ENCODE measurements at regions not wholly inside any gene's neighbourhood (a gene's known extent, or its start where the extent isn't known, plus 50 kb on each side); places are given as distances from the start of the nearest gene placed in this dataset.

GRCh38 chrX:3218442-3218841, 128.0 kb downstream of the MXRA5 start:
- H3K4me3 ChIP-seq (replicated peaks; ENCODE audit: low read depth, low read length) = no peak overlapping the region
- TF ChIP-seq CTCF (IDR thresholded peaks at IDR 0.05; ENCODE audit: low read length, missing control alignments) = no peak
- DNase-seq (ENCODE audit: low read depth) = no peak

GRCh38 chrX:3216581-3217180, 129.8 kb downstream of the MXRA5 start:
- no peak for DNase-seq (ENCODE audit: low read depth)
- H3K4me3 ChIP-seq (replicated peaks; ENCODE audit: low read depth, low read length) = no peak overlapping the region
- no peak for TF ChIP-seq CTCF (IDR thresholded peaks at IDR 0.05; ENCODE audit: low read length, missing control alignments)

- no peak overlapping the region for H3K4me3 ChIP-seq (replicated peaks; ENCODE audit: low read depth, low read length)
- no peak for DNase-seq (ENCODE audit: low read depth)
- no peak for TF ChIP-seq CTCF (IDR thresholded peaks at IDR 0.05; ENCODE audit: low read length, missing control alignments)
These were observed 131.2 kb downstream of the MXRA5 start for GRCh38 chrX:3215249-3215648.

GRCh38 chrX:3206314-3206713, 140.1 kb downstream of the MXRA5 start:
- no peak for TF ChIP-seq CTCF (IDR thresholded peaks at IDR 0.05; ENCODE audit: low read length, missing control alignments)
- no peak overlapping the region for H3K4me3 ChIP-seq (replicated peaks; ENCODE audit: low read depth, low read length)
- DNase-seq (ENCODE audit: low read depth) = no peak

GRCh38 chrX:3204606-3205005, 141.8 kb downstream of the MXRA5 start:
- no peak for TF ChIP-seq CTCF (IDR thresholded peaks at IDR 0.05; ENCODE audit: low read length, missing control alignments)
- no peak for DNase-seq (ENCODE audit: low read depth)

GRCh38 chrX:3195845-3196244, 150.6 kb downstream of the MXRA5 start:
- DNase-seq (ENCODE audit: low read depth) = no peak
- no peak for TF ChIP-seq CTCF (IDR thresholded peaks at IDR 0.05; ENCODE audit: low read length, missing control alignments)
- H3K4me3 ChIP-seq (replicated peaks; ENCODE audit: low read depth, low read length) = no peak overlapping the region

More at GRCh38 chrX:3204606-3205005, 141.8 kb downstream of the MXRA5 start:
- no peak overlapping the region for H3K4me3 ChIP-seq (replicated peaks; ENCODE audit: low read depth, low read length)

- no peak overlapping the region for H3K4me3 ChIP-seq (replicated peaks; ENCODE audit: low read depth, low read length)
- no peak for TF ChIP-seq CTCF (IDR thresholded peaks at IDR 0.05; ENCODE audit: low read length, missing control alignments)
- no peak for DNase-seq (ENCODE audit: low read depth)
These were observed 151.6 kb downstream of the ARSF start for GRCh38 chrX:3192835-3193234.
